GM19240 (cell line): ENCODE measurements at regions not wholly inside any gene's neighbourhood (a gene's known extent, or its start where the extent isn't known, plus 50 kb on each side); places are given as distances from the start of the nearest gene placed in this dataset.

ENCODE experiments used
- DNase-seq: peaks from one replicate; pipeline ENCODE4 v3.0.0; 2011; ENCODE audit warnings: low spot score; ENCODE audit not compliant: insufficient read length

DNA sequence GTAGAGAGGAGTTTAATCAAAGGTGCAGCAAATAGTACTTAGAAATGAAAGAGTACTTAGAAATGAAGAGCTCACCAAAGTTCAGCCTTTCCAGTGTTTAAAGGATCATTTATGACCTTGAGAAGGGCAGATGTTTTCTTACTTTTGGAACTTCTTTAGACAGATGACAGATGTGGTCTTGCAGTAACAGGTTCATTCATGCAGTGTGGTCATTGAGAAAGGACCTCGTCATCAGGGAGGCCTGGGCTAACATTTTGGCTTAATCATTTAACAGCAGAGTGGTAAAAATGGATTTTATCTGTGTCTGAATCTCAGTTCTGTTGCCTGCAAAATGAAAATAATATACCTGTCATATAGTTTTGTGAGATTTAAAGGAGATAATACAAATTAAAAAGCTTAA lies 75.1 kb upstream of the NT5C1B start:
- DNase-seq, result no peak

DNA sequence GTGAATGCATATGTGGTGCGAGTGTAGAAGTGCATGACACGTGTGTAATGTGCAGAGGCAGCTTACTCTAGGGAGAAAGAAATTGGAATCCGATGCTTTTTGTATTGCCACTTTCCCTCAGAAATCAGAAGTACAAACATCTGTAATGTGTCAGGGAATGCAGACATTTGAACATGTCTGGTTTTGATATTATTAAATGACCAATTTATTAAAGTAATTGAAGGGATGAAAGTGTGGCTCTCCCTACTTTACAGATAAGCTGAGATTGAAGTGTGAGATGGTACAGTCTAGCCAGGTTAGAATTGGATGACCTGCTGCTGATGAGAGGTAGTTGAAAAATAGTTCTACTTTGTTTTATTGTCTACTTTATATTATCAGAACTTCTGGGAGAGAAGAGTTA lies 74.5 kb upstream of the NT5C1B start:
- no peak for DNase-seq

DNA sequence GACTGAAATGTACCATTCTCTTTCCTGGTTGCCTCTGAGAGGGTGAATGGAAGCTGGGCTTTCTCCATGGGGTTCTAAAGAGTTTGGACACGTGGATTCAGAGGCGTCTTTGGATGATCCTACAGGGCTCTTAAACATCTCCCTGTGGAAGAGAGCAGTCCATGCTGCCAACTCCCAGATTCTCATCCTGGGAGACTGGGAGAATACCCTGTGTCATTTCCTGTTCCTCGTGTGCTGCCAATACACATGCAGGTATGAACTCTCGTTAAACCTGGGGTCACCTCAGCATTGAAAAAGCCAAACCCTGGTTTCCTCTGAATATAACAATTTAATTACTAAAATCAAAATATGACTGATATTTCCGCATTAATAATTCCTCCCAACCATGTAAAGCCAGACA lies 73.3 kb upstream of the NT5C1B start:
- no peak for DNase-seq

DNA sequence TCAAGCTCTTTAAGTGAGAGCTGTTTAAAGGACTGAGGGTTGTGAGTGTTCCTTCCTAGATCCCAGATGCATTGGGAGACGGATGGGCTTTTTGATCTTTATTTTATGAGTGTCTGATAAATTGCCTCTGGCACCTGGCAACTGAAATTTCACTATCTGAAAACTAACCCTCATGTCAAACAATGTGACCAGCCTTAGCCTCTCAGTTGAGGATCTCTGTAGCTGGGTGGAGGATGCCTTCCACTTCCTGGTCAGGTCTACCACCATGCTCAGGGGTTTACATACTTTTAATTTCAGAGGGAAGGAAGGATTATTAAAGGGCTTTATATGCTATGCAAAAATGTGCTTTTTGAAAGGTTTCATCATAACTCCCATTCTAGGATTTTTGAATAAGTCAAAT lies 70.5 kb upstream of the NT5C1B start:
- no peak for DNase-seq

DNA sequence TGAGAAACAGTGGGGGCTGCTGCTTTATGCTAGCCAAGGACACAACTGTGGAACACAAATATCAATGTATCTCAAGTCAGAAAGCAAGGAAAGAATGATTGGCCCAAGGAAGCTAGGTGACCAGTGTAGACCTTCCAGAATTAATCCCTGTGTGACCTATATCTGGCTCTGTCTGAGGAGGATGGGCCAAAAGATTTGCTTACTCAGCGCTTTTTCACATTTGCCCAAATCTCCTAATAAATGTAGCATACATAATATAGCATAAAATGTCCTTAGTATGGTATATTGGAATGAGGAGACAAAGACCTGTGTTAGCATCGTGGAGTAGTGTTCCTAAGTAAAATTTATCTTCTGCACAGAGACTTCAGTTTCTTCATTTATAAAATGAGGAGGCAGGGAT lies 66.7 kb upstream of the NT5C1B start:
- DNase-seq, result no peak

DNA sequence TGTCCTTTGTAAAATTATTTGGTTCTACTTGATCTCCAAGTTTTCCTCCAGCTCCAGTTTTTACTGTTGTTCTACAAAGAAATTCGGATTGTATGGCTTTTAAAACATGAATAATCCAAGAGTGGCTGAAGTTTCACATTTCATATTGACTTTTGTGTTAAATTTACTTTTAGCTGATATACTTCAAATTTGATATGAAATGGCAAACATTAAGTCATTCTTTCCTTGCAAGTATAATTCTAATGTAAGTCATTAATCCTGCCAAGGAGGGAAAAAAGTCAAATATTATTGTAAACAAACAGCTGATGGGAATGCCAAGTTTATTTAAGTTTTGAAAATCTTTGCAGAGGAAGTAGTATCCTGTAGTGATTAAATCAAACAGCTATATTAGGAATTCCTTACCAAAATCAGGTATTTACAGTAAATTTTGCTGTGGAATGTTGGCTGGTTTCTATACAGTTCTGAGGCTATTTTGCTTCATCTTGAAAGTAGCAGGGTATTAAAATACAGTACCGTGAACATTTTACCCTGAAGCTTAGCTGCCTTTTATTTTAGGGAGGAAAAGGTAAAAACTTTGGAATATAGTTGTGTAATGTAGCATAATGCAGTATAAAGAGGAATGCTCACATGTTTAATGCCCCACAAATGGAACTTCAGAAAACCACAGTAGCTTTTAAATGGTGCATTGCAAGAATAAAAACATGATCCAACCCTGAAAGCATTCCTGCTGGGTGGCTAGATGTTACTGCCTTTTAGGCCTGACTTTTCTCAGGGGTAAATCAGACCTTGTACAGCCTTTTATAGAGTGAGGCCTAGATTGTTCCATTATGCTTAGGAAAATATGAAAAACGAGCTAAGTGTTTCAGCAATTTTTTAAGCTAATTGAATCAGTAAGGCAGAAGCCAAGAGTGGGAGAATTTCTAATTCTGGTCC lies 62.7 kb upstream of the NT5C1B start:
- DNase-seq, result no peak

DNA sequence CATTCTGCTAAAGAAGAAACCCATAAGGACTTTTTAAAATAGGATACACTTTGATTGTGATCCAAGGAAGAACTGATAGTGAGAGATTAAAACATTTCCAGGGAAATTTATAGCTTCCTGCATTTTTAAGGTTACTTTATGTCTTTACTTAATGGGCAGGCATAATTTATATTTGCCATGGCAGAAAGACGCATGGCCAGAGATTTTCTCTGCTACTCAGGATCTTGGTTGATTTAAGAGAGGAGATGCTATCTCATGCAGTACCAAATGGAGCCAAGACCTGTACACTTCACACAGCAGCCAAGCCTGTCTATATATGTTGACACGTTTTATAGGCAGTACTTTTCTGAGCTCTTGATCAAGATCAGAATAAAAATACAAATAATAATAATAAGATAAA lies 60.9 kb upstream of the NT5C1B start:
- DNase-seq, result no peak

DNA sequence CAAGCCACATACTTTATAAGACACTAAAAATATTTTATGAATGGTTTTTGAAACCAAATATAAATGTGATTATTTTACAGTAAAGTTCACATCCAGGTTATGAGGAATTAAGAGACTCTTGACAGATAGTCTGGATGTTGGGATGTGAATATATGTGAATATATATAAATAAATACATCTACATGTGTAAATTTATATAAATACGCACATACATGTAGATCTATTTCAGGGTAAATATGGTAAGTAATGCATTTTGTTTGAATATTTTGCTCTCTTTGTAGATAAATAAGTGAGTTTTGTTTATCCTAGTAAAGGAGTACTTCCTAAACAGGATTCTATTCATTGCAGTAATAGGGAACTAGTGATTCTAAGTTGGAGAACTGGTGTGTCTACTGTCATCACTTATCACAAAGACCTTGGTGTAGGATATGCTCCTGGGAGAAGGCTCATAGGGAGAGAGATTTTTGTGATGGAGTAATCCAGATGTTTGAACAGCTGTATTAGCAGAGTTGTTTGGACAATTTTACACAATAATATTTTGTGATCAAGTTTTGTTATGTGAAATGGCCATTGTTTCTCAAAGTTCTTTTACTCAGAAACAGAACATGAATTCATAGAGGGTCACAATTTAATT lies 60.2 kb upstream of the NT5C1B start:
- DNase-seq, result no peak

DNA sequence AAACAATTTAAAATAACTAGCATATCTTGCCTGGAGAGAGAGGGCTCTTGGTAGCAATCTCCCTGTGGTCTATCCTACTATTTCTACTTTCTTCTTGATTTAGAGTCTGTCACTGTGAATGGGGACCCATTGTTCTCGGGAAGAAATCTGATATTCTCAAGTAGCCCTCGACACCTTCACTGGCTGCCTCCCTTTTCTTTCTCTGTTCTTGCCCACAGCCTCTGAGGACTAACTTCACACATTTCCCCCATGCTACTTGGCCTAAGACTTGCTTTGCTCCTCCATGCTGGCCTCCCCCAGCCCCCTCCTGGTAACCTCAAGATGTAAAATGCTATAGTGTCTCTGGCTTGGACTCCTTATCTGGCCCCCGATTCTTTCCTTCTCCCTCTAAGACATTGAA lies 58.8 kb upstream of the NT5C1B start:
- no peak for DNase-seq

DNA sequence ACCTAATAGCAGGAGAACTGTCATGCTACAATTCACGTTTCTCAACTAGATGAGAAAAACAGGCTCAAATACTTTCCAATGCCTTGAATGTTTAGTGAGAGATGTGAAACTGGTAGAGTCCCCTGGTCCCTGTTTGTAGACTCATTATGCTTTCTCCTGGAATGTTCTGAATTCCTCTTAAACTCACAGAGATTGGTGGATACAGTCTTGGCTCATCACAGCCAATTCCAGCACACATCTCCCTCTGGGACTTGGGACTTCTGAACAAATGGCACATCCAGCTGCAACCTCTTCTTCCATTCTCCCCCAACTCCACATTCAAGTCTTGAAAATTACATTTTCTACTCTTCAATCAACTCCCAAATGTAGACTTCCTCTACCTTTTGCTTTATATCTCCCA lies 58.4 kb upstream of the NT5C1B start:
- DNase-seq, result no peak

DNA sequence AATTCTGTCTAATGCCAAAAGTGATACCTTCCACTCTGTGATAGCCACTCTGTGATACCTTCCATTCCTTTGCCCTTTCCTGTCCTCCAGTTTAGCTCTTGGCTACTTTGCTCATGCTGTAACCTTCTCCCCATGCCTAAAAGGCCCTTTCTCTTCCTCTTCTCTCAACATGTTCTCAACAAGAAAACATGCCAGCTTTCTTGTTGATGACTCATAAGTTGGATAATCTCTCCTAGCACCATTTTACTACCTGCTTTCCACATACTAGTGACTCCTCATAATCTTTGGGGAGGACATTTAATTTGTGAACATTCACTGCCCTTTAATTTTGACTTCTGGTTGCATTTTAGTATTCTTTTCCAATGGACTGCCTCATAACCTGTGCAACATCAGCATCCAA lies 55.9 kb upstream of the NT5C1B start:
- no peak for DNase-seq

DNA sequence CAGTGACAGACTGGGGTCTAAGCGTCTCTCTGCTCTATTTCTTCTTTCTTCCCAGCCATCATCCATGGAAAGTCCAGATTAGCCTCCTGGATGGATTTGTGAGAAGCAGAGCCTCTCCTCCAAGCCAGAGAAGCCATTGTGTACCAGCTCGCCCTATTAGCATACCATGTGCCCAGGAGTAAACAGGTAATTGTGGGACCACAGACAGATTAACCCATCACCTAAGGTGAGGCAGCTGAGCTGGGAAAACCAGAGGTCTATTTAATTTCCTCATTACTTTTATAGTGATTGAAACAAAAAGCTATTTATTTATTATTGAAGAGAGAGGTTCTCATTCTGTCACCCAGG lies 54.7 kb upstream of the NT5C1B start:
- DNase-seq, result no peak

DNA sequence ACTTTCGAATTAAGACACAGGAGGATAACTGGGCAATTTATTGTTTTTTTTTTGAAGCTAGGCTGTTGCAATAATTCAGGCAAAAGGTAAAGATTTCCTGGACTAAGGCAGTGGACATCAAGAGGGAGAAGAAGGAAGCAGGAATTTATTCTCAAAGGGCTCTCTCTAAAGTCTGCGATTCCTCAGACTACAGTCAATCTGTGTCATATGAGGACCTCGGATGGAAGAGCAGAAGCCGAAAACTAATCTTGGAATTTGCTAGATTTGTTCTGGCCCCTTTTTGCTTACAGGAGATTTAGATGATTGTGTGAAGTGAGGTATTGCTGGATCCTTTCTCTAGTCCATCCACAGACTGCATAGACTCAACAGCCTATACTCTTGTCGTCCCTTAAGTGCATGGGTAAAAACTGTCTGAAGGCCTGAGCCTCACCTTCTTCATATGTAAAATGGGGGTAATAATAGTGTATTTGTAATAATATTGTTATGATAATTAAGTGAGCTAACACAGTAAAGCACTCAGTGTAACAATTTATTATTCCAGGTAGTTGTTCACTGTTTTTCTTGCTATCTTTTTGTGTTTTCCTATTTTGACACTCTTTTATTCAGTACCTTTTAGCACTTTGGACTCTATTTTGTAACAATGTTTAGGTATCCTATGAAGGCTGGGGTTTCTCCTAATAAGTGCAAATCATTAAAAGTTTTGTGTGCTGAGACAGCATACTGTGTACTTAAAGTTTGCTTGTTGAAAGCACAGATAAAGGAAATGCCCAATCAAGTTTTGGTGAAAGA lies 54.2 kb upstream of the NT5C1B start:
- no peak for DNase-seq

DNA sequence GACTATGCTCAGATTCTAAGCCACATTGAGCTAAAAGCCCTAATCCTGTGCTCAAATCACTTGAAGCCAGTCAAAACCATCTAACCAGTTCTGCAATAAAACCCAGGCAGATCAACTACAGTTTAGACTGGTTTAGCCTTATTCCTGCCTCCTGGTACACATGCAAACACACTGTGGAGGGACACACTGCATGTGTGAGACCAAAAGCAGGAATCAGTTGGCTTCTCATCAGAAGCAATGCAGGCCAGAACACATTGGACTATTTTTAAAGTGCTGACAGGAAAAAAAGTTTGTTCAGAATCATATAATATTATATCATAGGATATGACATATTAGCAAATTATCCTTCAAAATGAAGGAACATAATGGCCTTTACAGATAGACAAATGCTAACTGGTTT lies 52.5 kb upstream of the NT5C1B start:
- no peak for DNase-seq

DNA sequence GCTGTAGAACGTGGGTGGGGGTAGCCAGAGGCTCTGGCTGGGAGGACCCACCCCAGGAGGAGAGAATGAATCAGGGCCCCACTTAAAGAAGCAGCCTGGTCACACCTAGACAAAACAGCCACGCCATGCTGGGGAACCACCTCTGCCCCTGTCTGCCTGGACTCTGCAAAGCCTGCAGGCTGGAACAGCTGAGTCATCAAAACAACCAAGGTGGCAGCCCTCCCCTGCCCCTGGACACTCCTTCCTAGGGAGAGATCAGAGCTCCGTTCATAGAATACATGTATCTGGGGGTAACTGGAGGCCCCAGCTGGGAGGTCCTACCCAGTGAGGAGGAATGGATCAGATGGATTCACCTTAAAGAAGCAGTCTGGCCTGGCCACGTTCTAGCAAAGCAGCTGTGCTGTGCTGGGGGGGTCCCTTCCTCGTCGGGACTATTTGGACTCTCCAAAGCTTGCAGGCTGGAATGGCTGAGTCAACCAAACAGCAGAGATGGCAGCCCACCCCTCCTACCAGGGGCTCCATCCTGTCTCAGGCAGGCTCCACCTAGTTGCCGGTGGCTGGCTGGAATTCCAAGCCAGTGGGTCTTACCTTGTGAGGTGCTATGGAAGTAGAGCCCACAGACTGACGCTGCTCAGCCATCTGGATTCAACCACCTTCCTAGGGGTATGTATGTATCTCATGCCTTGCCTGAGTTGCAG lies 50.5 kb upstream of the NT5C1B start:
- DNase-seq, result no peak
